HEK293 (cell line): ENCODE measurements at regions not wholly inside any gene's neighbourhood (a gene's known extent, or its start where the extent isn't known, plus 50 kb on each side); places are given as distances from the start of the nearest gene placed in this dataset.

Experiments used
- CTCF ChIA-PET: fragments of 350-600 bp; formaldehyde crosslinking; extraction: SDS; loops from one replicate; lab custom pipeline; 2021; ENCODE audit warnings: antibody characterized with exemption; lab: Yijun Ruan, JAX
- POLR2A ChIA-PET: fragments of 300-600 bp; formaldehyde crosslinking; extraction: SDS; loops from one replicate; lab custom pipeline; 2020; ENCODE audit warnings: antibody characterized with exemption, inconsistent platforms; lab: Yijun Ruan, JAX
- H3K27ac ChIP-seq: fragments of 200-500 bp; sonication (Bioruptor generic); 2 replicates; pipeline ENCODE4 v1.5.1; 2014; ENCODE audit warnings: low read depth, low read length, control low read depth, inconsistent platforms; ENCODE audit errors: extremely low read depth
- H3K36me3 ChIP-seq, 2 experiments: fragments of 200-500 bp in 1 of 2; sonication (Bioruptor generic) in 1 of 2; 1 replicate in 1 of 2; 2 replicates in 1 of 2; pipeline ENCODE4 v1.5.1; 2014 to 2017; ENCODE audit warnings: inconsistent platforms in 2 of 2, low read length in 2 of 2; ENCODE audit not compliant: control insufficient read depth in 2 of 2, insufficient read depth in 1 of 2
- H3K4me1 ChIP-seq: fragments of 200-500 bp; sonication (Bioruptor generic); 2 replicates; pipeline ENCODE4 v1.5.1; 2014; ENCODE audit warnings: mild to moderate bottlenecking, low read length, inconsistent platforms; ENCODE audit not compliant: control insufficient read depth, insufficient read depth
- H3K4me3 ChIP-seq: 2 replicates; pipeline ENCODE4 v1.5.1; 2011; ENCODE audit warnings: low read depth, mild to moderate bottlenecking, control low read depth, low read length, moderate library complexity
- H3K9me3 ChIP-seq: fragments of 200-500 bp; sonication (Bioruptor generic); 2 replicates; pipeline ENCODE4 v1.5.1; 2014; ENCODE audit warnings: low read depth, low read length, inconsistent platforms; ENCODE audit not compliant: control insufficient read depth, insufficient read depth
- GLI4 ChIP-seq: fragments of 450-650 bp; formaldehyde crosslinking; IDR thresholded peaks from 2 replicates; pipeline ENCODE4 v1.5.1; 2016; ENCODE audit warnings: missing biosample characterization, missing genetic modification characterization
- HOXA7 ChIP-seq: sonication (generic); formaldehyde crosslinking; IDR thresholded peaks from 2 replicates; pipeline ENCODE4 v1.8.1; 2022; ENCODE audit warnings: missing genetic modification reagents, borderline replicate concordance
- HOXC10 ChIP-seq: sonication (generic); formaldehyde crosslinking; IDR thresholded peaks from 2 replicates; pipeline ENCODE4 v1.8.1; 2023; ENCODE audit warnings: mild to moderate bottlenecking, missing genetic modification reagents
- SCRT2 ChIP-seq: fragments of 450-650 bp; formaldehyde crosslinking; IDR thresholded peaks from 2 replicates; pipeline ENCODE4 v1.5.1; 2016; ENCODE audit warnings: missing biosample characterization, missing genetic modification characterization
- SETDB1 ChIP-seq: IDR thresholded peaks from one replicate; pipeline ENCODE4 v1.6.1; 2017; ENCODE audit warnings: mild to moderate bottlenecking, low read length, moderate library complexity, mixed read lengths; ENCODE audit not compliant: insufficient read length
- TRIM28 ChIP-seq: IDR thresholded peaks from 2 replicates; pipeline ENCODE4 v1.6.1; 2011; ENCODE audit warnings: low read length, control low read depth, borderline replicate concordance
- ZNF155 ChIP-seq: fragments of 450-650 bp; formaldehyde crosslinking; IDR thresholded peaks from 2 replicates; pipeline ENCODE4 v1.5.1; 2016; ENCODE audit warnings: missing biosample characterization, missing genetic modification characterization
- ZNF16 ChIP-seq: fragments of 450-650 bp; formaldehyde crosslinking; IDR thresholded peaks from 2 replicates; pipeline ENCODE4 v1.5.1; 2016; ENCODE audit warnings: low read depth, missing biosample characterization, missing genetic modification characterization
- ZNF174 ChIP-seq: fragments of 450-650 bp; formaldehyde crosslinking; IDR thresholded peaks from 2 replicates; pipeline ENCODE4 v1.5.0; 2017; ENCODE audit warnings: missing biosample characterization, mild to moderate bottlenecking, missing genetic modification characterization
- ZNF2 ChIP-seq: fragments of 450-650 bp; formaldehyde crosslinking; IDR thresholded peaks from 2 replicates; pipeline ENCODE4 v1.5.1; 2016; ENCODE audit warnings: missing biosample characterization, missing genetic modification characterization
- ZNF37A ChIP-seq: fragments of 450-650 bp; IDR thresholded peaks from 2 replicates; pipeline ENCODE4 v1.5.1; 2018; ENCODE audit warnings: missing biosample characterization, missing genetic modification characterization
- ZNF416 ChIP-seq: fragments of 450-650 bp; formaldehyde crosslinking; IDR thresholded peaks from 2 replicates; pipeline ENCODE4 v1.5.1; 2016; ENCODE audit warnings: missing biosample characterization, missing genetic modification characterization
- ZNF558 ChIP-seq: fragments of 450-650 bp; formaldehyde crosslinking; IDR thresholded peaks from 2 replicates; pipeline ENCODE4 v1.5.1; 2016; ENCODE audit warnings: missing biosample characterization, missing genetic modification characterization
- ZNF654 ChIP-seq: fragments of 450-650 bp; formaldehyde crosslinking; IDR thresholded peaks from 2 replicates; pipeline ENCODE4 v1.5.1; 2016; ENCODE audit warnings: low read depth, missing biosample characterization, missing genetic modification characterization
- ZNF692 ChIP-seq: fragments of 450-650 bp; formaldehyde crosslinking; IDR thresholded peaks from 2 replicates; pipeline ENCODE4 v1.5.1; 2016; ENCODE audit warnings: missing biosample characterization, missing genetic modification characterization
- ZNF837 ChIP-seq: fragments of 450-650 bp; formaldehyde crosslinking; IDR thresholded peaks from 2 replicates; pipeline ENCODE4 v1.5.1; 2016; ENCODE audit warnings: missing biosample characterization, missing genetic modification characterization
- ZSCAN23 ChIP-seq: fragments of 450-650 bp; formaldehyde crosslinking; IDR thresholded peaks from 2 replicates; pipeline ENCODE4 v1.5.1; 2016; ENCODE audit warnings: missing biosample characterization, missing genetic modification characterization
- TF ChIP-seq, protein P1 (sequence below): fragments of 450-650 bp; formaldehyde crosslinking; IDR thresholded peaks from 2 replicates; pipeline ENCODE4 v1.5.1; 2017; ENCODE audit warnings: missing biosample characterization, missing genetic modification characterization

- Histone ChIP-seq H3K36me3 (no peaks in the 10 kb centered on the region), H3K4me3 (no peak overlapping the region), H3K27ac (no peak overlapping the region), H3K4me1 (peaks cover 14% of the 10 kb centered on the region), H3K9me3 (no peaks in the 10 kb centered on the region)
- CTCF ChIA-PET, result interaction anchor here (0.5 kb wide), 1 partner anchor 55 kb away, joined by 3 read pairs; no protein-coding TSS in a partner anchor
- POLR2A ChIA-PET, result no interaction called here
- no peak for TF ChIP-seq ZNF37A (tag by site-specific recombination)
- TF ChIP-seq ZNF692 (tag by site-specific recombination), result no peak
- peak; percentile 78 for TF ChIP-seq TRIM28
- TF ChIP-seq SETDB1, result peak; percentile 99
- no peak for TF ChIP-seq ZNF16 (tag by site-specific recombination)
- no peak for TF ChIP-seq ZNF155 (tag by site-specific recombination)
- TF ChIP-seq ZNF2 (tag by site-specific recombination), result no peak
- no peak for TF ChIP-seq SCRT2 (tag by site-specific recombination)
- no peak for TF ChIP-seq ZNF174
- TF ChIP-seq ZNF558, result peak; percentile 99
- no peak for TF ChIP-seq HOXC10 (CRISPR knock-in tag)
Measured at GRCh38 chr1:221331273-221332183, 410.4 kb downstream of the DUSP10 start.

- no peak overlapping the region for H3K27ac ChIP-seq
- no peak overlapping the region for H3K4me3 ChIP-seq
- no peaks in the 10 kb centered on the region for H3K9me3 ChIP-seq
- ChIA-PET POLR2A (no interaction called here), CTCF (interaction anchor here (1.6 kb wide), 1 partner anchor 9 kb away, joined by 4 read pairs; no protein-coding TSS in a partner anchor)
- H3K4me1 ChIP-seq, result peaks cover 11% of the 10 kb centered on the region
- TF ChIP-seq ZNF654 (tag by site-specific recombination), result no peak
- TF ChIP-seq GLI4 (tag by site-specific recombination), result no peak
- TF ChIP-seq ZNF174, result no peak
- TF ChIP-seq, protein P1, sequence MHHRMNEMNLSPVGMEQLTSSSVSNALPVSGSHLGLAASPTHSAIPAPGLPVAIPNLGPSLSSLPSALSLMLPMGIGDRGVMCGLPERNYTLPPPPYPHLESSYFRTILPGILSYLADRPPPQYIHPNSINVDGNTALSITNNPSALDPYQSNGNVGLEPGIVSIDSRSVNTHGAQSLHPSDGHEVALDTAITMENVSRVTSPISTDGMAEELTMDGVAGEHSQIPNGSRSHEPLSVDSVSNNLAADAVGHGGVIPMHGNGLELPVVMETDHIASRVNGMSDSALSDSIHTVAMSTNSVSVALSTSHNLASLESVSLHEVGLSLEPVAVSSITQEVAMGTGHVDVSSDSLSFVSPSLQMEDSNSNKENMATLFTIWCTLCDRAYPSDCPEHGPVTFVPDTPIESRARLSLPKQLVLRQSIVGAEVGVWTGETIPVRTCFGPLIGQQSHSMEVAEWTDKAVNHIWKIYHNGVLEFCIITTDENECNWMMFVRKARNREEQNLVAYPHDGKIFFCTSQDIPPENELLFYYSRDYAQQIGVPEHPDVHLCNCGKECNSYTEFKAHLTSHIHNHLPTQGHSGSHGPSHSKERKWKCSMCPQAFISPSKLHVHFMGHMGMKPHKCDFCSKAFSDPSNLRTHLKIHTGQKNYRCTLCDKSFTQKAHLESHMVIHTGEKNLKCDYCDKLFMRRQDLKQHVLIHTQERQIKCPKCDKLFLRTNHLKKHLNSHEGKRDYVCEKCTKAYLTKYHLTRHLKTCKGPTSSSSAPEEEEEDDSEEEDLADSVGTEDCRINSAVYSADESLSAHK, result no peak
- TF ChIP-seq ZNF416, result no peak
- TF ChIP-seq HOXA7, result no peak
- TF ChIP-seq ZNF837 (tag by site-specific recombination), result no peak
- no peak for TF ChIP-seq ZSCAN23
- no peaks in the 10 kb centered on the region for H3K36me3 ChIP-seq
Measured at GRCh38 chr1:221334062-221334461, 407.8 kb downstream of the DUSP10 start.
